ENCODE measurements at regions not wholly inside any gene's neighbourhood (a gene's known extent, or its start where the extent isn't known, plus 50 kb on each side); places are given as distances from the start of the nearest gene placed in this dataset.

GRCh38 chr11:80280737-80281136 is 839.9 kb upstream of the TENM4 start:
- TF ChIP-seq, protein P1, sequence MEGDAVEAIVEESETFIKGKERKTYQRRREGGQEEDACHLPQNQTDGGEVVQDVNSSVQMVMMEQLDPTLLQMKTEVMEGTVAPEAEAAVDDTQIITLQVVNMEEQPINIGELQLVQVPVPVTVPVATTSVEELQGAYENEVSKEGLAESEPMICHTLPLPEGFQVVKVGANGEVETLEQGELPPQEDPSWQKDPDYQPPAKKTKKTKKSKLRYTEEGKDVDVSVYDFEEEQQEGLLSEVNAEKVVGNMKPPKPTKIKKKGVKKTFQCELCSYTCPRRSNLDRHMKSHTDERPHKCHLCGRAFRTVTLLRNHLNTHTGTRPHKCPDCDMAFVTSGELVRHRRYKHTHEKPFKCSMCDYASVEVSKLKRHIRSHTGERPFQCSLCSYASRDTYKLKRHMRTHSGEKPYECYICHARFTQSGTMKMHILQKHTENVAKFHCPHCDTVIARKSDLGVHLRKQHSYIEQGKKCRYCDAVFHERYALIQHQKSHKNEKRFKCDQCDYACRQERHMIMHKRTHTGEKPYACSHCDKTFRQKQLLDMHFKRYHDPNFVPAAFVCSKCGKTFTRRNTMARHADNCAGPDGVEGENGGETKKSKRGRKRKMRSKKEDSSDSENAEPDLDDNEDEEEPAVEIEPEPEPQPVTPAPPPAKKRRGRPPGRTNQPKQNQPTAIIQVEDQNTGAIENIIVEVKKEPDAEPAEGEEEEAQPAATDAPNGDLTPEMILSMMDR (IDR thresholded peaks at IDR 0.05; ENCODE audit: extremely low read depth in 1 of 2, insufficient read depth in 1 of 2, low read depth in 1 of 2, low read length in 2 of 2) = no peak
- TF ChIP-seq, protein P2, sequence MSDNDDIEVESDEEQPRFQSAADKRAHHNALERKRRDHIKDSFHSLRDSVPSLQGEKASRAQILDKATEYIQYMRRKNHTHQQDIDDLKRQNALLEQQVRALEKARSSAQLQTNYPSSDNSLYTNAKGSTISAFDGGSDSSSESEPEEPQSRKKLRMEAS (IDR thresholded peaks at IDR 0.05; ENCODE audit: insufficient read depth, insufficient read length) = no peak
- no peak for TF ChIP-seq POLR2AphosphoS5 (IDR thresholded peaks at IDR 0.05; ENCODE audit: insufficient read depth, low read depth, low read length)
- no peak for TF ChIP-seq MYC (IDR thresholded peaks at IDR 0.05; ENCODE audit: low read depth, low read length)
- no peak for TF ChIP-seq EZH2 (IDR thresholded peaks at IDR 0.05; ENCODE audit: borderline replicate concordance, low read depth, low read length, severe bottlenecking)
